22Rv1 (cell line): ENCODE measurements at regions not wholly inside any gene's neighbourhood (a gene's known extent, or its start where the extent isn't known, plus 50 kb on each side); places are given as distances from the start of the nearest gene placed in this dataset.

Source experiments
- H3K27ac ChIP-seq: fragments of 450-650 bp; 2 replicates; pipeline ENCODE4 v1.5.1; 2017
- ZFX ChIP-seq: fragments of 450-650 bp; IDR thresholded peaks from 2 replicates; pipeline ENCODE4 v1.6.1; 2017; ENCODE audit warnings: antibody characterized with exemption, borderline replicate concordance
- TF ChIP-seq, protein P1 (sequence below): fragments of 450-650 bp; IDR thresholded peaks from 2 replicates; pipeline ENCODE4 v1.5.1; 2017; ENCODE audit warnings: mild to moderate bottlenecking

DNA sequence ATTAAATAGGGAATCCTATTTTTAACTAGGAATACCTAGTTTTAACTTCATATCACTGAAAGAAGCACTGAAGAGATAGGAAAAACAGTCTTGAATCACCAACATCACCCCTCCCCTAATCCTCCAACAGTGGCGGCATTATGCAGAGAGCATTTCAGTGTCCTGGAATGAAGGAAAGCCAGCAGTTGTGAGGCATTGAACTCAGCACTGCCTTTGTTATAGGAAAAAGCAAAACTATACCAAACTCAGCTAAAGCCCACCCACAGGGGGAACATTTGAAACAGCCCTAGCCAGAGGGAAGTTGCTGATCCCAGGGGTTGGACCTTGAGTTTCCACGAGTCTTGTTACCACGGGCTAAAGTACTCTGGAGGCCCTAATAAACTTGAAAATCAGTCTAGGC is 310.6 kb upstream of the EDIL3 start:
- no peak overlapping the region for H3K27ac ChIP-seq

DNA sequence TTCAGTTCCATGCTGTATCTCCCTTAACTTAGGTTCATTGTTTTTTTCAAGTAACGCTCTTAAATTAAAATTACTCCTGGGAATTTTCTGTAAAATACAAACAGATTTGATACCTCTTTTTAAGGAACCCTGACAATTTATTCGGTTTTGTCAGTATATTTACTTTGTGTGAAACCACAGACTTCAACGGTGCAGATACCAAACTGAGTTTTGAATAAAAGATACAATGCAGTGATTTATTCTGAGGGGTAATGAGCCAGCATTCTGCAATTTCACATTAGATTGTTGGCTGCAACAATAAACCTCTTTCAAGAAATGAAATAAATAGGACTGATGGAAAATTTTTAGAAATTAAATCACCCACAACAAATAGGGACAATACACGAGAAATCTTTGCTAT is 308.6 kb upstream of the EDIL3 start:
- H3K27ac ChIP-seq: no peak overlapping the region
- TF ChIP-seq, protein P1, sequence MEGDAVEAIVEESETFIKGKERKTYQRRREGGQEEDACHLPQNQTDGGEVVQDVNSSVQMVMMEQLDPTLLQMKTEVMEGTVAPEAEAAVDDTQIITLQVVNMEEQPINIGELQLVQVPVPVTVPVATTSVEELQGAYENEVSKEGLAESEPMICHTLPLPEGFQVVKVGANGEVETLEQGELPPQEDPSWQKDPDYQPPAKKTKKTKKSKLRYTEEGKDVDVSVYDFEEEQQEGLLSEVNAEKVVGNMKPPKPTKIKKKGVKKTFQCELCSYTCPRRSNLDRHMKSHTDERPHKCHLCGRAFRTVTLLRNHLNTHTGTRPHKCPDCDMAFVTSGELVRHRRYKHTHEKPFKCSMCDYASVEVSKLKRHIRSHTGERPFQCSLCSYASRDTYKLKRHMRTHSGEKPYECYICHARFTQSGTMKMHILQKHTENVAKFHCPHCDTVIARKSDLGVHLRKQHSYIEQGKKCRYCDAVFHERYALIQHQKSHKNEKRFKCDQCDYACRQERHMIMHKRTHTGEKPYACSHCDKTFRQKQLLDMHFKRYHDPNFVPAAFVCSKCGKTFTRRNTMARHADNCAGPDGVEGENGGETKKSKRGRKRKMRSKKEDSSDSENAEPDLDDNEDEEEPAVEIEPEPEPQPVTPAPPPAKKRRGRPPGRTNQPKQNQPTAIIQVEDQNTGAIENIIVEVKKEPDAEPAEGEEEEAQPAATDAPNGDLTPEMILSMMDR: no peak
- TF ChIP-seq ZFX: no peak

More for the DNA sequence above, 310.6 kb upstream of the EDIL3 start:
- no peak for TF ChIP-seq ZFX
- TF ChIP-seq, protein P1: no peak

DNA sequence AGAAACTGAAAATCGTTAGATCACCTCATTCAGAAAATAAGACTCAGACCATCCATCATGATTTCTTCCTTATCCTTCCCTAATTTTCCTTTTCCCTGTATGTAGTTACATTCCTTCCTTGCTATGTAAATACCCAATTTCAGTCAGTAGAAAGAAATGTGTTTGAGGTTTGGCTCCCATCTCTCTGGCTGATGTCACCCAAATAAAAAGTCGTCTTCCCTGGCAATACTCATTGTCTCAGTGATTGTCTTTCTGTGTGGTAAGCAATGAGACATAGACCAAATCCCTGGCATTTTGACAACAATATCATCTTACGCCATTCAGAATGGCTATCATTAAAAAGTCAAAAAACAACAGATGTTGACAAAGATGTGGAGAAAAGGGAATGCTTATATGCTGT is 303.9 kb upstream of the EDIL3 start:
- TF ChIP-seq ZFX: no peak
- TF ChIP-seq, protein P1: no peak
- no peak overlapping the region for H3K27ac ChIP-seq

DNA sequence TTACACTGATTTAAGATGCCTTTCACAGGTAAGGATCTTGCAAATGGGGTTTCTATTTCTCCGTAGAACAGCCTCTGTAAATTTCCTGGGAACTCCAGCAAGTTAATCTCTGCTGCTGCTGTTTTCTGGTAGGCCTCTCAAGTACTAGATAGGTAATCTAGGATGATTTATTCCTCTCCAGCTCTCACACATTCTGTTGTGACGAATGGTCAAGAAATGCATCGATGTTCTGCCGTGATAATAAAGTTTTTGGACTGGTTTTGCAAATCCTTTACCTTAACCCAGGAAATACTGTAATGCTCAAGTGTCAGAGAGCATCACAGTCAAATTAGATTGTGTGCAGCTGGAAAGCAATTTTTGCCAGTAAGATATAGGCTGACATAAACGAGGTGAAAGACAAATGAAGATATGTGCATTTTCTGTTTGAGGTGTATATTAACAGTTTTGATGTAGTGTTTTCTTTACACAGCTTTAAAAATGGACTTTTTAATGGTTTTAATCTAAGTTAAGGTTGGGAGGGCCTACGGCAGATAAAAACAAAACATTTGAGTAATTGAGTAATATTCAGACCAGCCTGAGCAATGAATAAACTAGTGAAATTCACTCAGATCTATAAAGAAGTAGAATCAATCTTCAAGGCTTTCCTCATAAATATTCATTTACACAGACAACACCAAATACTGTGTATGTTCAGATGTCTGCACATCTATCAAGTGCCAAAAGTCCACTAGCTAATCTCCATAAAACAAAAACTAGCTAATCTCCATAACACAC is 300.6 kb upstream of the EDIL3 start:
- no peak overlapping the region for H3K27ac ChIP-seq
- TF ChIP-seq ZFX: no peak
- TF ChIP-seq, protein P1: no peak

DNA sequence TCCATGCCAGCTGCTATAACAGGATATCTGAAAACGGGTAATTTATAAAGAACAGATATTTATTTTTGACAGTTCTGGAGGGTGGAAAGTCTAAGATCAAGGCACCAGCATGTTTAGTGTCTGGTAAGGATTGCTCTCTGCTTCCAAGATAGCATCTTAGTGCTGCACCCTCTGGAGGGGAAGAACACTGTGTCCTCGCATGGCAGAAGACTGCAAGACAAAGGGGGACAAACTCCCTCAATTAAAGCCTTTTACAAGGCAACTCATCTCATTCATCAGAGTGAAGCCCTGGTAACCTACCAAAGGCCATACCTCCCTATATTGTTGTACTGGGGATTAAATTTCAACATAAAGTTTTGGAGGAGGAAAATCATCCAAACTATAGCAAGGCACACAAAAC is 298.9 kb upstream of the EDIL3 start:
- TF ChIP-seq ZFX: no peak
- TF ChIP-seq, protein P1: no peak
- H3K27ac ChIP-seq: no peak overlapping the region

DNA sequence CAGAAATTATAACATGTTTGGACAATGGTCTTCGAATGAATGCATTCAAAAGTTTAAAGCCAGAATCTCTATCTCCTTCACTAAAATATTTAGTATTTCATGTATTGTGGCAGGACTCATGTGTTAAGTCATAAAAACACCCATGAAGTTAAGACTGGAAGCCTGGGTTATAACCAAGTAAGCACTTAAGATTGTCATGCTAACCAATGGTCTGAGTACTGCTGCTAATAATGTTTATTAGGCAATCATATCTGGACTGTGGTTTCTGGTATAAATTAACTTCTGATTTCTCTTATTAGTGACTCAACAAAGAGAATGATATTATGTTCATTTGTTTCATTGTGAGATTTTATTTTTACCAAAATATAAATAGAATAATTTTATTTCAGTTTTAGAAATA is 297.9 kb upstream of the EDIL3 start:
- no peak for TF ChIP-seq ZFX
- TF ChIP-seq, protein P1: no peak
- no peak overlapping the region for H3K27ac ChIP-seq

DNA sequence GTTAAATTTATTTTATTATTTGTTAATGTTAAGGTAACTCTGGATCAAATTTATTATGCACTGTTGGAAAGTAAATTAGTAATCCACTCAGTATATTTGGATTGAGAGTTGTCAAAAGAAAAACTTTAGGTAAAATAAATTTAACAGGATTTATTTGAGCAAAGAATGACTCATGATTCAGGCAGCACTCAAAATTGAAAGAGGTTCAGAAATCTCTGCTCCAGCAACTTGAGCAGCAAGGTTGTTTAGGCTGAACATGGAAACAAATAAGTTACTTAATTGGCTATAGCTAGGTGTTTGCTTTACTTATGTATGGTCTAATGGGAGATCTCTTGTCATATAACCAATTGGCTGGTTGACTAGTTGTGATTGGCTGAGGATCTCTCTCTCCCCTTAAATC is 296.2 kb upstream of the EDIL3 start:
- no peak for TF ChIP-seq ZFX
- TF ChIP-seq, protein P1: no peak
- H3K27ac ChIP-seq: no peak overlapping the region
